Activated gamma-delta T cell treated with anti-CD3 and anti-CD28 coated beads, Interleukin-2, amount 50 U/mL, for 16 hours (primary cell): ENCODE measurements at regions not wholly inside any gene's neighbourhood (a gene's known extent, or its start where the extent isn't known, plus 50 kb on each side); places are given as distances from the start of the nearest gene placed in this dataset.

Experiments used
- DNase-seq: peaks from one replicate; pipeline ENCODE4 v3.0.0-alpha.2; 2020; ENCODE audit warnings: low read depth

GRCh38 chr12:93015871-93016751 is 87.0 kb upstream of the EEA1 start:
- no peak for DNase-seq

- DNase-seq, result no peak
These were observed 87.8 kb upstream of the EEA1 start for GRCh38 chr12:93016752-93017350.

GRCh38 chr12:93018610-93019009 is 89.5 kb upstream of the EEA1 start:
- DNase-seq, result no peak

- DNase-seq, result no peak
These were observed 90.3 kb upstream of the EEA1 start for GRCh38 chr12:93019212-93019927.

- DNase-seq, result no peak
These were observed 91.0 kb upstream of the EEA1 start for GRCh38 chr12:93019975-93020630.

GRCh38 chr12:93020631-93021597 is 91.8 kb upstream of the EEA1 start:
- DNase-seq, result no peak

- no peak for DNase-seq
These were observed 93.7 kb upstream of the EEA1 start for GRCh38 chr12:93022603-93023340.

GRCh38 chr12:93025145-93026103 is 96.3 kb upstream of the EEA1 start:
- no peak for DNase-seq

GRCh38 chr12:93027041-93027440 is 97.9 kb upstream of the EEA1 start:
- no peak for DNase-seq

GRCh38 chr12:93029091-93029490 is 100.0 kb upstream of the EEA1 start:
- DNase-seq, result no peak

GRCh38 chr12:93031028-93031427 is 101.9 kb upstream of the EEA1 start:
- DNase-seq, result no peak

- no peak for DNase-seq
These were observed 103.7 kb upstream of the EEA1 start for GRCh38 chr12:93032758-93033157.

- no peak for DNase-seq
These were observed 104.9 kb upstream of the EEA1 start for GRCh38 chr12:93033948-93034347.

- no peak for DNase-seq
These were observed 110.0 kb upstream of the EEA1 start for GRCh38 chr12:93039062-93039461.

GRCh38 chr12:93039930-93040329 is 110.8 kb upstream of the EEA1 start:
- no peak for DNase-seq

GRCh38 chr12:93040367-93040766 is 111.3 kb upstream of the EEA1 start:
- DNase-seq, result no peak

- DNase-seq, result no peak
These were observed 112.3 kb upstream of the EEA1 start for GRCh38 chr12:93041416-93041815.

- no peak for DNase-seq
These were observed 113.2 kb upstream of the EEA1 start for GRCh38 chr12:93042283-93042682.

GRCh38 chr12:93042684-93043083 is 113.6 kb upstream of the EEA1 start:
- no peak for DNase-seq
